ENCODE measurements at regions not wholly inside any gene's neighbourhood (a gene's known extent, or its start where the extent isn't known, plus 50 kb on each side); places are given as distances from the start of the nearest gene placed in this dataset.
A peak's percentile ranks its signal among the peaks of the same experiment; 100 is the strongest.

- DNase-seq: no peak
These were observed 52.4 kb downstream of the CBLL2 start for GRCh38 chrX:22325096-22325495.

GRCh38 chrX:22329783-22330182 is 57.1 kb downstream of the CBLL2 start:
- no peak for DNase-seq

GRCh38 chrX:22338740-22339139 is 66.0 kb downstream of the CBLL2 start:
- peak; percentile 2 for DNase-seq

GRCh38 chrX:22339459-22339858 is 66.7 kb downstream of the CBLL2 start:
- DNase-seq: no peak

GRCh38 chrX:22340022-22340616 is 67.4 kb downstream of the CBLL2 start:
- no peak for DNase-seq

GRCh38 chrX:22343192-22343591 is 70.5 kb downstream of the CBLL2 start:
- peak; percentile 1 for DNase-seq

GRCh38 chrX:22345884-22346283 is 73.2 kb downstream of the CBLL2 start:
- no peak for DNase-seq

- no peak for DNase-seq
These were observed 74.8 kb downstream of the CBLL2 start for GRCh38 chrX:22347491-22347890.

GRCh38 chrX:22349116-22349515 is 76.4 kb downstream of the CBLL2 start:
- DNase-seq: no peak

- DNase-seq: no peak
These were observed 78.4 kb downstream of the CBLL2 start for GRCh38 chrX:22351076-22351475.

GRCh38 chrX:22351966-22352365 is 79.3 kb downstream of the CBLL2 start:
- no peak for DNase-seq

- DNase-seq: no peak
These were observed 84.9 kb downstream of the CBLL2 start for GRCh38 chrX:22357621-22358020.

GRCh38 chrX:22360129-22360528 is 87.4 kb downstream of the CBLL2 start:
- DNase-seq: no peak

GRCh38 chrX:22365460-22365859 is 92.7 kb downstream of the CBLL2 start:
- no peak for DNase-seq

GRCh38 chrX:22366166-22366702 is 93.5 kb downstream of the CBLL2 start:
- DNase-seq: no peak

GRCh38 chrX:22366906-22367305 is 94.2 kb downstream of the CBLL2 start:
- no peak for DNase-seq

GRCh38 chrX:22373094-22373493 is 100.4 kb downstream of the CBLL2 start:
- no peak for DNase-seq

GRCh38 chrX:22373766-22374165 is 101.1 kb downstream of the CBLL2 start:
- no peak for DNase-seq

GRCh38 chrX:22376369-22376768 is 103.7 kb downstream of the CBLL2 start:
- no peak for DNase-seq

- DNase-seq: no peak
These were observed 105.6 kb downstream of the CBLL2 start for GRCh38 chrX:22378296-22378695.

GRCh38 chrX:22383988-22384387 is 111.3 kb downstream of the CBLL2 start:
- no peak for DNase-seq

- DNase-seq: peak; percentile 49
These were observed 117.0 kb downstream of the CBLL2 start for GRCh38 chrX:22389556-22390179.

- no peak for DNase-seq
These were observed 119.6 kb downstream of the CBLL2 start for GRCh38 chrX:22392133-22392948.

- no peak for DNase-seq
These were observed 122.7 kb downstream of the CBLL2 start for GRCh38 chrX:22395372-22395771.

All from NCI-H345 (cell line).